Left renal pelvis (tissue), 4 donors: ENCODE measurements at regions not wholly inside any gene's neighbourhood (a gene's known extent, or its start where the extent isn't known, plus 50 kb on each side); places are given as distances from the start of the nearest gene placed in this dataset.
A peak's percentile ranks its signal among the peaks of the same experiment; 100 is the strongest.

ENCODE experiments used
- DNase-seq, 4 donors: peaks; one replicate each; pipeline ENCODE4 v3.0.0-alpha.2; 2013; ENCODE audit warnings: low read depth in 4 of 4, low spot score in 3 of 4

- DNase-seq = no peak
Observed at GRCh38 chr6:53744321-53744720, 50.5 kb upstream of the LRRC1 start.

- DNase-seq = no peak
Observed at GRCh38 chr6:53741034-53741823, 53.6 kb upstream of the LRRC1 start.

GRCh38 chr6:53737746-53738145 lies 57.1 kb upstream of the LRRC1 start:
- DNase-seq = no peak

- DNase-seq = no peak
Observed at GRCh38 chr6:53735896-53736295, 58.9 kb upstream of the LRRC1 start.

DNA sequence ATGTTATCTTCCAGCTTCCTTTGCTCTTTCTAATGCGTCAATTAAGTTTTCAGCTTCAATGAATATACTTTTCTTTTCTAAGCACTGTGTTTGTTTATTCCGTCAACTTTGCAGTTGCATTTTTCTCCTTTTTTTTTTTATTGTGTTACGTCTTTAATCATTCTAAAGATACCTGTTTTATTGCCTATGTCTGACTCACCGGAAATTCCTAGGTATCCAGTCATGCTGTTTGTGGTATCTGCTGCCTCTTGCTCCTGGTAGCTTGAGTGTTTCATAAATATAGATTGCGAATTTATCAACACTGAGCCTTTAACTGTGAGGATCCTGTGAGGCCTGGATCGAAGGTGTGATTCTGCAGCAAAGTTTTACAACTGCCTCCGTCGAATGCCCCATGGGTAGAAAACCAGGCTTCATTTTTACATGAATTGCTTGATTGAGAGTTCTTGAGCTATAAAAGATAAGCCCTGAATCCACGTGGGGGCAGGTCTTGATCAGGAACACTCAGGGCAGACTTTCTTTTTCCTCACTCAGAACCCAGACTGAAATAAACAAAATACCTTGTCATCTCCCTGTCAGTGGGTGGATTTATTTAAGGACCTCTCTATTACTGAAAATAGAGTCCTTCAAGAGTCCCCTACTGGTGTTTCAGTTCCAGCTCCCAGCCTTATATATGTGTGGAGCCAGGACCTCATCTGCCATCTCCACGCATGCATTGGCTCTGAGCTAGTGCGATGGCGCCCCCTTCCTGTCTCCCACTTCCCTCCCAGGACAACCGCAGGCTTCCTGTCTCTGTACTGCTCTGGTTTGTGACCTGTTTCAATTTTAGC lies 60.1 kb upstream of the LRRC1 start:
- DNase-seq = no peak

GRCh38 chr6:53731866-53732636 lies 62.8 kb upstream of the LRRC1 start:
- no peak for DNase-seq

DNA sequence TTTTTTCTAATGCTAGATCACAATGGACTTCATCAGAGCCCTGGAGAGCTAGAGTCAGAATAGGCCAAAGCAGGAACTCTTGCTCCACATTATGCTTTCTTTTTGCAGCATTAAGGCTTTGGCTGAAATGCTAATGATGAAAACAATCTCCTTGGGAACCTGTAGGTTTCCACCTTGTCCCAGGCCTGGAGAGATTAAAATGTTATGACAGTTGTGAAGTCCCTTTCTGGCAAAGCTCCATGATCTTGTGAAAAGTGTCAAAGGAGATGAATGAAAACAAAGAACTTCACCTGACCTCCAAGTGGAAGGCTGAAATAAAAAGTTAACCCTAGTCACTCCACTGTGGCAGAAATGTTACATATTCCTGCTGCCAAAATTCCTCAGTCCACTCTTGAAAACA lies 64.0 kb upstream of the LRRC1 start:
- no peak for DNase-seq

- no peak for DNase-seq
Observed at GRCh38 chr6:53728570-53729194, 63.1 kb upstream of the KLHL31 start.

DNA sequence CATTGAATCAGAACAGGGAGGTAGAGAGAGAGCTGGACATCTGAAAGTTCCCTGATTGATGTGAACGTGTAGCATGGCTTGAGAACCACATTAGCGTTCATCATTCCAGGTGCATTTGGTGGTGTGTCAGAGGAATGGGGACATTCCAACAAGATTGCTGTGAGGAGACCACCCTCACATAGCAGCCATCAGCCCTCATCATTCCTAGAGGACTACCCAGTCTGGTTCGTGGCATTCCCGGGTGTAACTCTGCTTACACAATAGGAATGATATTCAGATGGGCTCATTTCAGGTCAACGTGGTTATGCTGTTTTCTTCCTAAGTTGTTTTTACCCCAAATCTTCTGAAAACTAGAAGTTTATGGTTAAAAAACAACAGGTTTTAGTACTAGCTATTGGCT lies 62.2 kb upstream of the KLHL31 start:
- no peak for DNase-seq

DNA sequence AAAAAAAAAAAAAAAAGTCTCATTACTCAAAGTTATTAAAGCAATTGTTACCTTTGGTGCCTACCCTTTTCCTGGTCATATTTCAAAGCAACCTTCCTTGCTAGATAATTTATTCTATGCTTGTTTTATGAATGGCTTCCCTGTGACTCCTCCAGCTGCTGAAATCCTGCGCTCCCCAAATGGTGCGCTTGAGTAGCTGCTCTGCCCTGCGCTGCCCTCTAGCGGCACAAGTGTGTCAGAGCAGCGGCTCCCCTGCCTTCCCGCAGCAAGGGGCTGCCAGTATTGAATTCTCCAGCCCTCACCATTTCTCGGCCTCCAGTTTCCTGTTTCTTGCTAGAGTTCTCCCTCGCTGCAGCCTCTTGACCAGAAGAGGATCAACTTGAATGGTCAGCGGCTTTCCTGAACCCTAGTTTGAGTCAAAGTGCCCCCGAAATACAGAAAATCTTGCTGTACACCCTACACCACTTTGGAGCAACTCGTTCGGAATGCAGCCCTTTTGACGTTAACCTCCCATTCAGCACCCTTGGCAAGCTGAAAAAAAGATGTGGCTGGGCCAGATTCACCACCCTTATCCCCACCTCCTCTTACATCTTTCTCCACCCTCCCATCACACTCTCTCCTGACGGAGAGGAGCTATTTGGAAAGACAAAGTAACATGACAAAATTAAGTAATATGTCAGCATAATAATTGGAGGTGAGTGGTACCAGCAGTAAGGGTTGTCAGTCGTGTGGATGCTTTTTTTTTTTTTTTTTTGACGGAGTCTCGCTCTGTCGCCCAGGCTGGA lies 60.4 kb upstream of the KLHL31 start:
- DNase-seq = peak in 3 of 4 donors; percentile 40 to 52 (median 48)

DNA sequence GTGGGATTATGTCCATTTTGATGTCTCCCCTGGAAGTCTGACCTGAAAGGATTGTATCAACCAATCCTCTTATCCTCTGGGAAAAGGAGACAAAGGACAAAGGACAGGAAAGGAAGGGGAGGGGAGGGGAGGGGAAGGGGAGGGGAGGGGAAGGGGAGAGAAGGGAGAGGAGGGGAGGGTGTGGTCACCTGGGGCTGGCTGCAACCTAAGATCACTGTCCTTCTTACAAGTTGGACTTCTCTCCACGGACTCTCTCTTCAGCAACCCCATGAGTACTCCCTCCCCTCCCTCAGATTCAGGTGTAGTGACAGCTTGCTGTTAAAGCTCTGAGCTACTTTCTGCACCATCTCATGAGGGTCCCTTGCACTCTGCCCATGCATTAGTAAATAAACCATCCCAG lies 58.9 kb upstream of the KLHL31 start:
- no peak for DNase-seq

- no peak for DNase-seq
Observed at GRCh38 chr6:53723331-53723730, 57.8 kb upstream of the KLHL31 start.

DNA sequence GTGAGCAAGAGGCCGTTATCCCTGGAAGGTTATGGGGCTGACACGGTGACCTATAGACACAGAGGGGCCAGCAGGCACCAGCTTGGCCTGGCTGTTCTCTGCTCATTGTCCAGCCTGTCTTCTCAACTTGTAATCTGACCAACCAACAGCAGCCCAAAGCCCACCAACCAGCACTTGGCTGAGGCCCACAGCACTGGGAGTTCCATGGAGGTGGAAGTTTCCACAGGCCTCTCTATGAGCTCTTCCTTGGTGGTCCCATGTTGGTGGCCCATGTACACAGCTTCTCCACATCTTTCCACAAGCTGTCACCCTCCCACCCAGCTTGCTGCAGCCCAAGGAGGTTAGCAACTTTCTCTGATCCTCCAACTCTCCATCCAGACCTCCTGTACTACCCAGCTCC lies 56.2 kb upstream of the KLHL31 start:
- DNase-seq = no peak

DNA sequence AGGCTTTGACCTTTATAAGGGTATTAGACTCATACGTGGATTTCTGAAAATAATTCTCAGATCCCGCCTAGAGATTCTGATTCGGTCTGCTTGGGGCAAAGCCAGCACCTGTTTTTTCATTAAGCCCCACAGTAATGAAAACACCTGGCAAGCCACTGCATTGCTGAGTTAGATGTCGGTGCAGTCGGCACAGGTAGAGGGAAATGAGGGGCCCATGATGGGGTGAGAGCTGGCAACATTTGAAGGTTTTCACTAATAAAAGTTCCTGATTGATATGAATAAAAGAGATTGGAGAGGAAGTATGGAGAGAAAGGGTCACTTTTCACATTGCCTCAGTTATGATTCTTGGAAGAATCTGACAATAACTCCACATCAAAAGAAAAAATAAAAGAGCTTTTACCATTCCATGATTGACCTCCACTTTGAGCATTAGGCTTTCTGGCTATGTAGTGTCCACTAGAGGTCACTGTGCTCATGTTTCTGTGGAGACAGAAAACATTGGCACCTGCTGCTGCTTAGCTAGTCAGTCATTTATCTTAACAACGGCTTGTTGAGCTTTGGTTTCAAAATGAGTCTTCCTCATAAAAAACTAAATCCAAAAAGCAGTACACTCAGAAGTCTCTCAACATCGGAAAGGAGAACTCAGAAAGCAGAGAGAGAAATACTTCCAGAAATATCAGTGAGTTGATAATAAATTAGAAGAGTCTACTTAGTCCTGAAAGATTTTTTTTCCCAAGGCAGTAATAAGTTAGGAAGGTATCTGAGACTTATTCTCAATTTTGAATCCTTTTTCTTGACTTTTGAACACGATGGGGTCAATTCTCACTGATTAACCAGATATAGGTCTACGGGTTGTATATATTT lies 53.3 kb upstream of the KLHL31 start:
- peak; percentile 35 to 50 (median 41) for DNase-seq

DNA sequence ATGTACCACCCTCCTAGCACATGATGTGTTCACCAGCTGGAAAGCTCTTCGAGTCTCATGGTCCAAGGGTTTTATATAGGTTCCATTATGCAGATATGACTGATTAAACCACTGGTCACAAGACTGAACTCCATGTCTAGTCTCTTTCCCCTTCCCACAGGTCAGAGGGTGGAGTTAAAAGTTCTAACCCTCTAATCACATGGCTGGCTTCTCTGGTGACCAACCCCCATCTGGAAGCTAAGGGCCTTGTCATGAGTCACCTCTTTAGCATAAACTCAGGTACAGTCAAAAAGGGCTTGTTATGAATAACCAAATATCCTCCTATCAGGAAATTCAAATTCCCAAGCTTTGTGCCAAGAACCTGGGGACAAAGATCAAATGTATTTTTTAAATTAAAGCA lies 52.0 kb upstream of the KLHL31 start:
- no peak for DNase-seq

DNA sequence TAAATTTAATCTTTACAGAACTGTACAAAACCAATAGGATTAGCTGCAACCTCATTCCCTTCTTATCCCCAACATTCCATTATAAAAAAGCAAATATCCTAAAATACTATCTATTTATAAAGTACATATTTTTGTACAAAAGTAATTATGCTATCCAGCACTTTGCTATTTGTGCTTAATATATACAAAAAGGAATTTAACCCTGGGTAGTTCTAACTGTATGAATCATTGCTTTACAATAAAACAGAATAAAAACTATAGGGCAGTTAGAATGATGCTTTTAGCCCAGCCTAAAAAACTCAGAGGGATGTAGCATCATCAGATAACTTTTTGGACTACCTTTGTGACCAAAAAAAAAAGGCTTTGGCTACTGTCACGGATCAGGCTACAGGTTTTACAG lies 49.9 kb upstream of the KLHL31 start:
- DNase-seq = no peak
